ENCODE measurements at regions not wholly inside any gene's neighbourhood (a gene's known extent, or its start where the extent isn't known, plus 50 kb on each side); places are given as distances from the start of the nearest gene placed in this dataset.

- ChIA-PET RAD21 (ENCODE audit: low non-redundant PET in 1 of 2, low total read pairs in 2 of 2, uncharacterized antibody in 2 of 2, unreplicated experiment in 2 of 2) (no interaction called here), CTCF (no interaction called here), POLR2A (no interaction called here)
- Histone ChIP-seq H4K20me1 (ENCODE audit: insufficient read depth) (no peaks in the 10 kb centered on the region), H3K4me1 (ENCODE audit: control insufficient read depth in 1 of 2, insufficient read depth in 2 of 2, low read length in 2 of 2) (no peaks in the 10 kb centered on the region), H3K9me2 (ENCODE audit: insufficient read depth) (no peaks in the 10 kb centered on the region), H2AFZ (ENCODE audit: low read depth, low read length, poor library complexity, severe bottlenecking) (no peak overlapping the region), H3K4me3 (replicated peaks in 1 of 2; ENCODE audit: low read depth in 1 of 2, low read length in 2 of 2) (no peak overlapping the region), H3K9me3 (ENCODE audit: control insufficient read depth in 1 of 2, insufficient read depth in 1 of 2, low read depth in 1 of 2, low read length in 2 of 2) (no peaks in the 10 kb centered on the region), H3K9ac (ENCODE audit: low read length) (no peak overlapping the region), H3K79me2 (ENCODE audit: insufficient read depth, low read length) (no peaks in the 10 kb centered on the region), H3K4me2 (ENCODE audit: low read length) (no peak overlapping the region), H3K27me3 (ENCODE audit: insufficient read depth, low read length) (peaks cover 24% of the 10 kb centered on the region), H3K27ac (ENCODE audit: low read depth, low read length) (no peak overlapping the region), H3K36me3 (ENCODE audit: control insufficient read depth in 1 of 2, insufficient read depth in 2 of 2, low read length in 2 of 2) (no peaks in the 10 kb centered on the region)
- intact Hi-C loops (cut with micrococcal nuclease), result no loop called here
- TF ChIP-seq EZH2phosphoT487 (IDR thresholded peaks at IDR 0.05; ENCODE audit: borderline replicate concordance) (no peak), EZH2 (IDR thresholded peaks at IDR 0.05) (no peak), FOSL1 (IDR thresholded peaks at IDR 0.05; ENCODE audit: low read depth) (no peak), CEBPB (IDR thresholded peaks at IDR 0.05; ENCODE audit: low read depth) (no peak), ELF1 (IDR thresholded peaks at IDR 0.05; ENCODE audit: borderline replicate concordance, low read depth) (no peak), JUND (IDR thresholded peaks at IDR 0.05) (no peak), SRF (IDR thresholded peaks at IDR 0.05; ENCODE audit: low read depth) (no peak), CBX3 (IDR thresholded peaks at IDR 0.05; ENCODE audit: low read depth) (no peak)
- TF ChIP-seq, protein P1, sequence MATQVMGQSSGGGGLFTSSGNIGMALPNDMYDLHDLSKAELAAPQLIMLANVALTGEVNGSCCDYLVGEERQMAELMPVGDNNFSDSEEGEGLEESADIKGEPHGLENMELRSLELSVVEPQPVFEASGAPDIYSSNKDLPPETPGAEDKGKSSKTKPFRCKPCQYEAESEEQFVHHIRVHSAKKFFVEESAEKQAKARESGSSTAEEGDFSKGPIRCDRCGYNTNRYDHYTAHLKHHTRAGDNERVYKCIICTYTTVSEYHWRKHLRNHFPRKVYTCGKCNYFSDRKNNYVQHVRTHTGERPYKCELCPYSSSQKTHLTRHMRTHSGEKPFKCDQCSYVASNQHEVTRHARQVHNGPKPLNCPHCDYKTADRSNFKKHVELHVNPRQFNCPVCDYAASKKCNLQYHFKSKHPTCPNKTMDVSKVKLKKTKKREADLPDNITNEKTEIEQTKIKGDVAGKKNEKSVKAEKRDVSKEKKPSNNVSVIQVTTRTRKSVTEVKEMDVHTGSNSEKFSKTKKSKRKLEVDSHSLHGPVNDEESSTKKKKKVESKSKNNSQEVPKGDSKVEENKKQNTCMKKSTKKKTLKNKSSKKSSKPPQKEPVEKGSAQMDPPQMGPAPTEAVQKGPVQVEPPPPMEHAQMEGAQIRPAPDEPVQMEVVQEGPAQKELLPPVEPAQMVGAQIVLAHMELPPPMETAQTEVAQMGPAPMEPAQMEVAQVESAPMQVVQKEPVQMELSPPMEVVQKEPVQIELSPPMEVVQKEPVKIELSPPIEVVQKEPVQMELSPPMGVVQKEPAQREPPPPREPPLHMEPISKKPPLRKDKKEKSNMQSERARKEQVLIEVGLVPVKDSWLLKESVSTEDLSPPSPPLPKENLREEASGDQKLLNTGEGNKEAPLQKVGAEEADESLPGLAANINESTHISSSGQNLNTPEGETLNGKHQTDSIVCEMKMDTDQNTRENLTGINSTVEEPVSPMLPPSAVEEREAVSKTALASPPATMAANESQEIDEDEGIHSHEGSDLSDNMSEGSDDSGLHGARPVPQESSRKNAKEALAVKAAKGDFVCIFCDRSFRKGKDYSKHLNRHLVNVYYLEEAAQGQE (IDR thresholded peaks at IDR 0.05; ENCODE audit: low read depth), result no peak
- BruUV-seq (replicated peaks), result no TSS peak
- no peak for ATAC-seq
- no peak for DNase-seq (ENCODE audit: low read depth, low spot score)
Observed at GRCh38 chr2:104704496-104705245, 149.2 kb upstream of the POU3F3 start.
